B cell (primary cell): ENCODE measurements at regions not wholly inside any gene's neighbourhood (a gene's known extent, or its start where the extent isn't known, plus 50 kb on each side); places are given as distances from the start of the nearest gene placed in this dataset.

Experiments
- ATAC-seq: fragments of 200-7000 bp; cut with Tn5 transposase; one replicate; pipeline ENCODE4 v1.10.0; 2021; ENCODE audit warnings: low read depth, mild to moderate bottlenecking, moderate number of reproducible peaks, moderate library complexity
- CTCF ChIA-PET: fragments of 350-600 bp; sonication (Branson Sonifier 250); formaldehyde crosslinking; loops from one replicate; lab custom pipeline; 2021; ENCODE audit warnings: antibody characterized with exemption, inconsistent platforms; lab: Charles Lee
- POLR2A ChIA-PET: fragments of 350-600 bp; sonication (Branson Sonifier 250); formaldehyde crosslinking; loops from one replicate; lab custom pipeline; 2021; ENCODE audit warnings: antibody characterized with exemption; lab: Charles Lee
- DNase-seq: peaks from one replicate; pipeline ENCODE4 v3.0.0; 2013
- H2AFZ ChIP-seq: 2 replicates; pipeline ENCODE4 v1.6.1; 2012; ENCODE audit warnings: mild to moderate bottlenecking, low read depth, low read length; ENCODE audit not compliant: insufficient read depth, poor library complexity, severe bottlenecking
- H3K27ac ChIP-seq, 2 donors: 1 replicate in 1 of 2; 2 replicates in 1 of 2; pipeline ENCODE4 v1.5.1; 2012 to 2013; ENCODE audit warnings: low read length in 2 of 2, mild to moderate bottlenecking in 2 of 2, moderate library complexity in 1 of 2
- H3K27me3 ChIP-seq, 4 experiments: fragments of 200-600 bp in 1 of 4; sonication (generic) in 1 of 4; replicated peaks in 1 of 4; 1 replicate in 2 of 4; 2 replicates in 2 of 4; pipeline versions ENCODE4 v1.6.1 to v1.7.0; 2013 to 2016; ENCODE audit warnings: low read length in 3 of 4, mild to moderate bottlenecking in 2 of 4, mixed read lengths in 1 of 4, moderate library complexity in 1 of 4; ENCODE audit not compliant: insufficient read depth in 4 of 4, control insufficient read depth in 3 of 4; ENCODE audit errors: control extremely low read depth in 1 of 4
- H3K36me3 ChIP-seq, 2 experiments: replicated peaks in 1 of 2; 1 replicate in 1 of 2; 2 replicates in 1 of 2; pipeline versions ENCODE4 v1.6.1 to v1.7.1; 2013; ENCODE audit warnings: low read length in 1 of 2; ENCODE audit not compliant: insufficient read depth in 2 of 2, control insufficient read depth in 1 of 2; ENCODE audit errors: control extremely low read depth in 1 of 2, extremely low read depth in 1 of 2
- H3K4me1 ChIP-seq, 2 donors: fragments of 200-600 bp in 1 of 2; sonication (generic) in 1 of 2; 1 replicate in 1 of 2; 2 replicates in 1 of 2; pipeline versions ENCODE4 v1.5.1 to v1.6.1; 2013 to 2017; ENCODE audit warnings: low read length in 2 of 2; ENCODE audit not compliant: control insufficient read depth in 2 of 2, insufficient read depth in 2 of 2
- H3K4me2 ChIP-seq: replicated peaks from 2 replicates; pipeline ENCODE3; 2012; ENCODE audit warnings: mild to moderate bottlenecking, low read depth, low read length; ENCODE audit not compliant: poor library complexity, severe bottlenecking
- H3K4me3 ChIP-seq, 5 experiments: fragments of 200-600 bp in 1 of 5; sonication (generic) in 1 of 5; 1 replicate in 3 of 5; 2 replicates in 2 of 5; pipeline versions ENCODE4 v1.5.1 to v1.7.0; 2011 to 2016; ENCODE audit warnings: low read length in 4 of 5, mild to moderate bottlenecking in 4 of 5, low read depth in 2 of 5, control low read depth in 1 of 5, moderate library complexity in 1 of 5; ENCODE audit not compliant: insufficient read depth in 1 of 5; ENCODE audit errors: control extremely low read depth in 1 of 5, extremely low read depth in 1 of 5
- H3K79me2 ChIP-seq: fragments of 200-600 bp; sonication (generic); one replicate; pipeline ENCODE4 v1.6.0; 2016; ENCODE audit warnings: low read length; ENCODE audit not compliant: control insufficient read depth, insufficient read depth
- H3K9ac ChIP-seq: fragments of 200-600 bp; sonication (generic); 2 replicates; pipeline ENCODE4 v1.6.1; 2017; ENCODE audit warnings: mild to moderate bottlenecking, low read length, moderate library complexity
- H3K9me3 ChIP-seq, 3 donors: one replicate each; pipeline versions ENCODE4 v1.6.1 to v1.7.1; 2013; ENCODE audit warnings: low read length in 2 of 3; ENCODE audit not compliant: control insufficient read depth in 2 of 3, insufficient read depth in 1 of 3; ENCODE audit errors: control extremely low read depth in 1 of 3
- H4K20me1 ChIP-seq: 2 replicates; pipeline ENCODE4 v1.6.0; 2012; ENCODE audit warnings: mild to moderate bottlenecking, low read length; ENCODE audit not compliant: insufficient read depth, control insufficient read depth, poor library complexity, severe bottlenecking
- H3K27ac Mint-ChIP-seq: one replicate; pipeline ENCODE4 v1.8.0; 2021; ENCODE audit warnings: mixed read lengths
- H3K27me3 Mint-ChIP-seq: one replicate; pipeline ENCODE4 v1.8.0; 2021; ENCODE audit warnings: mixed read lengths
- H3K4me1 Mint-ChIP-seq: one replicate; pipeline ENCODE4 v1.8.0; 2021; ENCODE audit warnings: mixed read lengths
- H3K4me3 Mint-ChIP-seq: one replicate; pipeline ENCODE4 v1.8.0; 2021; ENCODE audit warnings: mixed read lengths
- H3K9me3 Mint-ChIP-seq: one replicate; pipeline ENCODE4 v1.8.0; 2022; ENCODE audit warnings: mixed read lengths; ENCODE audit not compliant: insufficient read depth
- EZH2 ChIP-seq: IDR thresholded peaks from 2 replicates; pipeline ENCODE4 v1.6.1; 2012; ENCODE audit warnings: borderline replicate concordance, low read depth, mild to moderate bottlenecking, moderate library complexity, low read length; ENCODE audit not compliant: insufficient read depth, poor library complexity, severe bottlenecking
- WGBS: methylation state at CpG from one replicate; pipeline ENCODE4 v1.1.5; 2013; ENCODE audit warnings: missing lambda C conversion rate; ENCODE audit not compliant: insufficient coverage; 5-methylcytosine and 5-hydroxymethylcytosine counted together
- intact Hi-C: fragments of 100-400 bp; cut with micrococcal nuclease; formaldehyde crosslinking; loops from one replicate; pipeline ENCODE4 v1.10.0; 2022
- TF ChIP-seq, protein P1 (sequence below): fragments of 200-600 bp; IDR thresholded peaks from one replicate; pipeline ENCODE4 v1.8.0; 2022; ENCODE audit warnings: antibody characterized with exemption, mild to moderate bottlenecking

- Histone ChIP-seq H3K27me3 (no peaks in the 10 kb centered on the region), H3K4me3 (no peak overlapping the region), H3K27ac (no peak overlapping the region), H3K9me3 (peaks cover 0 to 3% (median 0%) of the 10 kb centered on the region in 3 donors), H3K4me2 (no peak overlapping the region), H3K4me1 (no peaks in the 10 kb centered on the region), H4K20me1 (no peaks in the 10 kb centered on the region), H3K36me3 (no peaks in the 10 kb centered on the region), H2AFZ (no peak overlapping the region), H3K9ac (no peak overlapping the region), H3K79me2 (no peaks in the 10 kb centered on the region)
- DNase-seq (no peak), ATAC-seq (no peak)
- H3K27ac Mint-ChIP-seq: no peak overlapping the region
- intact Hi-C loops: no loop called here
- CTCF ChIA-PET: no interaction called here
- WGBS: no CpG with 5 or more reads among the region's 1 CpG
- TF ChIP-seq EZH2: no peak
- TF ChIP-seq, protein P1, sequence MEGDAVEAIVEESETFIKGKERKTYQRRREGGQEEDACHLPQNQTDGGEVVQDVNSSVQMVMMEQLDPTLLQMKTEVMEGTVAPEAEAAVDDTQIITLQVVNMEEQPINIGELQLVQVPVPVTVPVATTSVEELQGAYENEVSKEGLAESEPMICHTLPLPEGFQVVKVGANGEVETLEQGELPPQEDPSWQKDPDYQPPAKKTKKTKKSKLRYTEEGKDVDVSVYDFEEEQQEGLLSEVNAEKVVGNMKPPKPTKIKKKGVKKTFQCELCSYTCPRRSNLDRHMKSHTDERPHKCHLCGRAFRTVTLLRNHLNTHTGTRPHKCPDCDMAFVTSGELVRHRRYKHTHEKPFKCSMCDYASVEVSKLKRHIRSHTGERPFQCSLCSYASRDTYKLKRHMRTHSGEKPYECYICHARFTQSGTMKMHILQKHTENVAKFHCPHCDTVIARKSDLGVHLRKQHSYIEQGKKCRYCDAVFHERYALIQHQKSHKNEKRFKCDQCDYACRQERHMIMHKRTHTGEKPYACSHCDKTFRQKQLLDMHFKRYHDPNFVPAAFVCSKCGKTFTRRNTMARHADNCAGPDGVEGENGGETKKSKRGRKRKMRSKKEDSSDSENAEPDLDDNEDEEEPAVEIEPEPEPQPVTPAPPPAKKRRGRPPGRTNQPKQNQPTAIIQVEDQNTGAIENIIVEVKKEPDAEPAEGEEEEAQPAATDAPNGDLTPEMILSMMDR: no peak
- no peaks in the 10 kb centered on the region for H3K4me1 Mint-ChIP-seq
- POLR2A ChIA-PET: no interaction called here
- H3K4me3 Mint-ChIP-seq: no peak overlapping the region
- H3K9me3 Mint-ChIP-seq: no peaks in the 10 kb centered on the region
- H3K27me3 Mint-ChIP-seq: peaks cover 4% of the 10 kb centered on the region
Measured at GRCh38 chr13:74773248-74773647, 639.0 kb upstream of the KLF12 start.

- 78% methylated on average over 2 of the region's 3 CpGs for WGBS
- no peak overlapping the region for H3K27ac ChIP-seq
- H3K4me1 ChIP-seq: no peaks in the 10 kb centered on the region
- Mint-ChIP-seq H3K4me1 (no peaks in the 10 kb centered on the region), H3K4me3 (no peak overlapping the region), H3K9me3 (no peaks in the 10 kb centered on the region), H3K27me3 (peaks cover 4% of the 10 kb centered on the region), H3K27ac (no peak overlapping the region)
- H3K36me3 ChIP-seq: no peaks in the 10 kb centered on the region
- intact Hi-C loops: no loop called here
- H3K9ac ChIP-seq: no peak overlapping the region
- TF ChIP-seq EZH2: no peak
- TF ChIP-seq, protein P1: no peak
- no peaks in the 10 kb centered on the region for H4K20me1 ChIP-seq
- H3K27me3 ChIP-seq: no peaks in the 10 kb centered on the region
- ChIA-PET CTCF (no interaction called here), POLR2A (no interaction called here)
- H2AFZ ChIP-seq: no peak overlapping the region
- no peak for DNase-seq
- no peaks in the 10 kb centered on the region for H3K79me2 ChIP-seq
- H3K4me2 ChIP-seq: no peak overlapping the region
- peaks cover 0 to 3% (median 0%) of the 10 kb centered on the region in 3 donors for H3K9me3 ChIP-seq
- ATAC-seq: no peak
- no peak overlapping the region for H3K4me3 ChIP-seq
Measured at GRCh38 chr13:74771964-74772363, 637.8 kb upstream of the KLF12 start.
